ENCODE measurements at regions not wholly inside any gene's neighbourhood (a gene's known extent, or its start where the extent isn't known, plus 50 kb on each side); places are given as distances from the start of the nearest gene placed in this dataset.

- Mint-ChIP-seq H3K9me3 (ENCODE audit: insufficient read depth) (no peaks in the 10 kb centered on the region), H3K27me3 (peaks cover 40% of the 10 kb centered on the region), H3K4me1 (no peaks in the 10 kb centered on the region), H3K27ac (no peak overlapping the region), H3K4me3 (no peak overlapping the region)
- TF ChIP-seq EZH2 (IDR thresholded peaks at IDR 0.05; ENCODE audit: borderline replicate concordance, insufficient read depth, low read depth, low read length, poor library complexity, severe bottlenecking) = no peak
- no peak for TF ChIP-seq CTCF (IDR thresholded peaks at IDR 0.05)
- Histone ChIP-seq H3K4me1 (ENCODE audit: control insufficient read depth in 2 of 2, insufficient read depth in 2 of 2, low read length in 2 of 2) (no peaks in the 10 kb centered on the region), H3K9ac (ENCODE audit: low read length) (no peak overlapping the region), H3K36me3 (replicated peaks in 1 of 2; ENCODE audit: control extremely low read depth in 1 of 2, control insufficient read depth in 1 of 2, extremely low read depth in 1 of 2, insufficient read depth in 2 of 2, low read length in 1 of 2) (no peaks in the 10 kb centered on the region), H3K27me3 (replicated peaks in 1 of 4; ENCODE audit: control extremely low read depth in 1 of 4, control insufficient read depth in 3 of 4, insufficient read depth in 4 of 4, low read length in 3 of 4) (peaks cover 0 to 3% (median 1%) of the 10 kb centered on the region in 4 experiments), H3K79me2 (ENCODE audit: control insufficient read depth, insufficient read depth, low read length) (no peaks in the 10 kb centered on the region), H3K27ac (ENCODE audit: low read length in 2 of 2) (no peak overlapping the region), H4K20me1 (ENCODE audit: control insufficient read depth, insufficient read depth, low read length, poor library complexity, severe bottlenecking) (no peaks in the 10 kb centered on the region), H3K4me2 (replicated peaks; ENCODE audit: low read depth, low read length, poor library complexity, severe bottlenecking) (no peak overlapping the region), H2AFZ (ENCODE audit: insufficient read depth, low read depth, low read length, poor library complexity, severe bottlenecking) (no peak overlapping the region), H3K4me3 (ENCODE audit: control extremely low read depth in 1 of 5, extremely low read depth in 1 of 5, insufficient read depth in 1 of 5, low read depth in 2 of 5, low read length in 4 of 5) (no peak overlapping the region), H3K9me3 (ENCODE audit: control extremely low read depth in 1 of 3, control insufficient read depth in 2 of 3, insufficient read depth in 1 of 3, low read length in 2 of 3) (peaks cover 0 to 6% (median 1%) of the 10 kb centered on the region in 3 donors)
- POLR2A ChIA-PET = no interaction called here
- intact Hi-C loops (cut with micrococcal nuclease) = no loop called here
- ATAC-seq (ENCODE audit: low read depth) = no peak
- no peak for DNase-seq
- 100% methylated on average over 1 of the region's 3 CpGs for WGBS (ENCODE audit: insufficient coverage)
- CTCF ChIA-PET = no interaction called here
Observed at GRCh38 chr3:182668541-182668940, 124.8 kb upstream of the ATP11B start.

GRCh38 chr3:182668974-182669373 is 124.3 kb upstream of the ATP11B start:
- Histone ChIP-seq H3K27me3 (replicated peaks in 1 of 4; ENCODE audit: control extremely low read depth in 1 of 4, control insufficient read depth in 3 of 4, insufficient read depth in 4 of 4, low read length in 3 of 4) (peaks cover 0 to 3% (median 1%) of the 10 kb centered on the region in 4 experiments), H3K79me2 (ENCODE audit: control insufficient read depth, insufficient read depth, low read length) (no peaks in the 10 kb centered on the region), H3K9ac (ENCODE audit: low read length) (no peak overlapping the region), H3K4me2 (replicated peaks; ENCODE audit: low read depth, low read length, poor library complexity, severe bottlenecking) (no peak overlapping the region), H4K20me1 (ENCODE audit: control insufficient read depth, insufficient read depth, low read length, poor library complexity, severe bottlenecking) (no peaks in the 10 kb centered on the region), H3K4me3 (ENCODE audit: control extremely low read depth in 1 of 5, extremely low read depth in 1 of 5, insufficient read depth in 1 of 5, low read depth in 2 of 5, low read length in 4 of 5) (no peak overlapping the region), H3K4me1 (ENCODE audit: control insufficient read depth in 2 of 2, insufficient read depth in 2 of 2, low read length in 2 of 2) (no peaks in the 10 kb centered on the region), H3K27ac (ENCODE audit: low read length in 2 of 2) (no peak overlapping the region), H3K36me3 (replicated peaks in 1 of 2; ENCODE audit: control extremely low read depth in 1 of 2, control insufficient read depth in 1 of 2, extremely low read depth in 1 of 2, insufficient read depth in 2 of 2, low read length in 1 of 2) (no peaks in the 10 kb centered on the region), H2AFZ (ENCODE audit: insufficient read depth, low read depth, low read length, poor library complexity, severe bottlenecking) (no peak overlapping the region), H3K9me3 (ENCODE audit: control extremely low read depth in 1 of 3, control insufficient read depth in 2 of 3, insufficient read depth in 1 of 3, low read length in 2 of 3) (peaks cover 0 to 6% (median 0%) of the 10 kb centered on the region in 3 donors)
- DNase-seq (no peak), ATAC-seq (ENCODE audit: low read depth) (no peak)
- TF ChIP-seq CTCF (IDR thresholded peaks at IDR 0.05) (no peak), EZH2 (IDR thresholded peaks at IDR 0.05; ENCODE audit: borderline replicate concordance, insufficient read depth, low read depth, low read length, poor library complexity, severe bottlenecking) (no peak)
- Mint-ChIP-seq H3K9me3 (ENCODE audit: insufficient read depth) (no peaks in the 10 kb centered on the region), H3K4me1 (no peaks in the 10 kb centered on the region), H3K4me3 (no peak overlapping the region), H3K27me3 (peaks cover 42% of the 10 kb centered on the region), H3K27ac (no peak overlapping the region)
- CTCF ChIA-PET = no interaction called here
- POLR2A ChIA-PET = no interaction called here
- intact Hi-C loops (cut with micrococcal nuclease) = no loop called here
